RWPE2 (cell line): ENCODE measurements at regions not wholly inside any gene's neighbourhood (a gene's known extent, or its start where the extent isn't known, plus 50 kb on each side); places are given as distances from the start of the nearest gene placed in this dataset.

Experiments
- ATAC-seq: fragments of 200-7000 bp; cut with Tn5 transposase; 3 replicates; pipeline ENCODE4 v1.9.1; 2021; ENCODE audit warnings: low read depth
- DNase-seq: peaks from one replicate; pipeline ENCODE4 v3.0.0-alpha.2; 2020; ENCODE audit warnings: low spot score
- H3K27ac ChIP-seq: fragments of 450-650 bp; 2 replicates; pipeline ENCODE4 v1.5.1; 2017; ENCODE audit warnings: mild to moderate bottlenecking; ENCODE audit not compliant: poor library complexity, severe bottlenecking
- H3K27me3 ChIP-seq: fragments of 250-450 bp; sonication (Bioruptor Pico); 2 replicates; pipeline ENCODE4 v1.5.1; 2021; ENCODE audit warnings: mild to moderate bottlenecking, moderate library complexity; ENCODE audit not compliant: insufficient read depth, poor library complexity, severe bottlenecking
- H3K36me3 ChIP-seq: fragments of 250-450 bp; sonication (Bioruptor Pico); 2 replicates; pipeline ENCODE4 v1.5.1; 2020; ENCODE audit warnings: low read depth, mild to moderate bottlenecking, moderate library complexity
- H3K4me1 ChIP-seq: fragments of 250-450 bp; sonication (Bioruptor Pico); 2 replicates; pipeline ENCODE4 v1.5.1; 2021; ENCODE audit warnings: mild to moderate bottlenecking, moderate library complexity; ENCODE audit not compliant: insufficient read depth, poor library complexity, severe bottlenecking
- H3K4me3 ChIP-seq: fragments of 250-450 bp; sonication (Bioruptor Pico); 2 replicates; pipeline ENCODE4 v1.5.1; 2021; ENCODE audit warnings: mild to moderate bottlenecking, moderate library complexity; ENCODE audit not compliant: severe bottlenecking
- H3K9me3 ChIP-seq: fragments of 250-450 bp; sonication (Bioruptor Pico); 2 replicates; pipeline ENCODE4 v1.5.1; 2021; ENCODE audit warnings: mild to moderate bottlenecking, moderate library complexity; ENCODE audit not compliant: severe bottlenecking
- CTCF ChIP-seq: fragments of 450-650 bp; IDR thresholded peaks from one replicate; pipeline ENCODE4 v1.5.1; 2017; ENCODE audit warnings: mild to moderate bottlenecking, moderate library complexity; ENCODE audit not compliant: poor library complexity, severe bottlenecking

GRCh38 chr5:26310415-26310814, 728.0 kb downstream of the CDH9 start:
- H3K4me1 ChIP-seq, result no peaks in the 10 kb centered on the region
- H3K27me3 ChIP-seq, result peaks cover 2% of the 10 kb centered on the region
- H3K4me3 ChIP-seq, result no peak overlapping the region
- no peaks in the 10 kb centered on the region for H3K36me3 ChIP-seq
- no peak overlapping the region for H3K27ac ChIP-seq
- H3K9me3 ChIP-seq, result no peaks in the 10 kb centered on the region
- TF ChIP-seq CTCF, result no peak
- ATAC-seq (no peak), DNase-seq (no peak)

GRCh38 chr5:26295541-26295940, 742.8 kb downstream of the CDH9 start:
- no peaks in the 10 kb centered on the region for H3K4me1 ChIP-seq
- peaks cover 3% of the 10 kb centered on the region for H3K27me3 ChIP-seq
- H3K27ac ChIP-seq, result no peak overlapping the region
- no peaks in the 10 kb centered on the region for H3K9me3 ChIP-seq
- DNase-seq (no peak), ATAC-seq (0 out of 3 replicates have a peak, but pooled peaks have one; percentile 56)
- no peak for TF ChIP-seq CTCF
- no peaks in the 10 kb centered on the region for H3K36me3 ChIP-seq
- H3K4me3 ChIP-seq, result no peak overlapping the region

- Histone ChIP-seq H3K9me3 (no peaks in the 10 kb centered on the region), H3K27ac (no peak overlapping the region), H3K4me1 (no peaks in the 10 kb centered on the region), H3K36me3 (no peaks in the 10 kb centered on the region), H3K27me3 (no peaks in the 10 kb centered on the region), H3K4me3 (no peak overlapping the region)
- no peak for TF ChIP-seq CTCF
- no peak for DNase-seq
- no peak for ATAC-seq
Observed at GRCh38 chr5:26282190-26282589, 756.2 kb downstream of the CDH9 start.

- no peaks in the 10 kb centered on the region for H3K9me3 ChIP-seq
- no peaks in the 10 kb centered on the region for H3K36me3 ChIP-seq
- no peak overlapping the region for H3K4me3 ChIP-seq
- ATAC-seq, result no peak
- H3K27ac ChIP-seq, result no peak overlapping the region
- H3K4me1 ChIP-seq, result no peaks in the 10 kb centered on the region
- DNase-seq, result no peak
- H3K27me3 ChIP-seq, result no peaks in the 10 kb centered on the region
- no peak for TF ChIP-seq CTCF
Observed at GRCh38 chr5:26278078-26278477, 760.3 kb downstream of the CDH9 start.

- H3K27me3 ChIP-seq, result peaks cover 4% of the 10 kb centered on the region
- no peaks in the 10 kb centered on the region for H3K36me3 ChIP-seq
- TF ChIP-seq CTCF, result no peak
- peaks cover 2% of the 10 kb centered on the region for H3K9me3 ChIP-seq
- ATAC-seq, result no peak
- H3K4me1 ChIP-seq, result no peaks in the 10 kb centered on the region
- DNase-seq, result no peak
- H3K27ac ChIP-seq, result no peak overlapping the region
- H3K4me3 ChIP-seq, result no peak overlapping the region
Observed at GRCh38 chr5:26259081-26259480, 779.3 kb downstream of the CDH9 start.
